Amniotic stem cell (primary cell): ENCODE measurements at regions not wholly inside any gene's neighbourhood (a gene's known extent, or its start where the extent isn't known, plus 50 kb on each side); places are given as distances from the start of the nearest gene placed in this dataset.

Source experiments
- DNase-seq: peaks from one replicate; lab custom pipeline; 2025; lab: John Stamatoyannopoulos, UW

DNA sequence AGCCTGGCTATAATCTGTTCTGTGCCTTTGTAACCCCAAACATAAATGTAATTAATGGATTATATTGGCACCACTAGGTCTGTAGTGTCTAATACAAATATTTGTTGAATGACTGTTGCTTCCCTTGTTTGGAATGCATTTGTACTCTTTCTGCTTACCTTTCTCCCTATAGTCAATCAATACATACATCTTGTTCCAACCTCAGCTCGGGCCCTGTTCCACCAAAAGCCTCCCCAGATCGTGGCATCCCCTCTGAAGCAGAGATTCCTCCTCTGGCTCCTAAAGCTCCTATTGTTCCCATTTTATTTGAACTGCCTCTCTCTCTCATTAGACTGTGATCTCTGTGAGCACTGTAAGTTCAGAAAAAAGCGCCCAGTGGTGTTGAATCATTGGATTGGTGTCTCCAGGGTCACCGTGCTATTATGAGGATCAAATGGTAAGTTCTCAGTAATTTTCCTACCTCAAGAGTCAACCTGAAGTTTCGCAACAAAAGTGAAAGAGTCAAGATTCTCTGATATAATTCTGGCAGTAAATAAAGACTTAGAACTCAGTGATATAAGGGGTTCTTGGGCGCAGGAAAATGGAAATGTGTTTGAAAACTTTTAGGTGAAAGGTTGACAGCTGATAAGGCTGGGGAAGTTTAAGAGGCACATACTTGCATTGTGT lies 151.5 kb downstream of the KLF5 start:
- DNase-seq = no peak

DNA sequence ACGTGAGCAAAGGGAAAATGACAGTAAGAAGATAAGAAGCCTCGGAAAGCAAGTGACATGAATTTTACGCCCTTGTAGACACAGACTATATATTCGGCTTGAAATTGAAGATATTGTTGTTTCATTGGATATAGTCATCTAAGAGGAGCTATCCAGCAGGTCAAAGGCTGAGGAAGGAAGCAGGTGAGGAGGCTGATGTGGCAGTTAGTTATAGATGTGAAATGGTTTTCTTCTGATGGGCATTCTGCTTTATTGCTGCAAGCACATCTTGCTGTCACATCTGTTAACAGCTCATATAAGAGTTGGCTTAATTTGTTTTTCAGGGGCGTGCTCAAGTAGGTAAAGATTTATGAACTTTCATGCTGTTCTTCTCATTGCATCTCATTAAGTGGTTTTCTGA lies 146.1 kb downstream of the KLF5 start:
- DNase-seq = no peak

DNA sequence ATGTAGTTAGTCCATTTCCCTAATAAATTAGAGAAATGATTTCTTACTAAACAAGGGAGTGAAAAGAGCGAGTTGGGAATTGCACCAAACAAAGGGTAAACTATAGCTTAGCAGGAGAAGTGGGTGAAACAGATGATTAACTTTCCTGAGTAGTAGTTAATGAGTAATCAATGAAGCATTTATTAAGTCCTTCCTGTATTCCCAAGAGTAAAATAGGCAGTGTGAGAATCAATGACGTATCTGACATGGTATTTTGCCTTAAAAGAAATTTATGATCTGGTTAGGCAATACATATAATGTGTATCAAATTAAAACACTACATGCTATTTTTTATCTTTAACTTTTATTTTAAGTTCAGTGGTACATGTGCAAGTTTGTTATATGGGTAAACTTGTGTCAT lies 142.8 kb downstream of the KLF5 start:
- no peak for DNase-seq

DNA sequence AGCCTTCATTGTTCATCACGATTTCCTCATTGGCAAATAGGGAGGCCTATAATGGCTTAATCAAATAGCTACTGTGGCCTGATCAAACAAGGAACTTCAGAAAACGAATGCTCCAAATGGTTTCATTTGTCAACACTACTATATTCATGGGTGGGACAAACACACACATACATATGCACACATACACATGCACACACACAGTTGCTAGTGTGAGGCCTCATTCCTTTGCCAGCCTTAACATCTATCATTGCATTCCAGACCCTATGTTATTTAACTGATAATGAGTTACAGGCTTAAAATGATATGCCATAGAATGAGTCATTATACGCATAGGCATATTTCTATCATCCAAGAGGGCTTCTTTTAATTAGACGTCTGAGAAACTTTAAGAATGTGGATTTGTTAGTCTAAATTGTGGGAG lies 140.2 kb downstream of the KLF5 start:
- DNase-seq = no peak

DNA sequence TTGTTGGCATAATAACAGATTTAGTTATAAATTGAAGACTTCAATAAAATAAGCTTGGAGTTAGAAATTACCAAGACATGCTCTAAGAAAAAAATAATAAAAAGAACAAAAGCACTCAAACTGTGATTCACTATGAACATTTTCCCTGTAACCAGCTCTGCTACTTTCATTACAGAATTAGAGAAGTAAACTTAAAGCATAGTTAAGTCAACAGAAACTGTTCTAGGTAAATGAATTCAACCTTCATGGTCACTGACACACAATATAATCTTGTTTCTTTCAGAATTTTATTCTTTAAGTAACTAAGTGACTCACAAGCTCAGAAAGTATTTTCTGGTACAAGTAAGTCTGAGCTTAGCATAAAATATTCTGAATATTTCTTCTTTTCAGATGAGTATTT lies 136.3 kb downstream of the KLF5 start:
- DNase-seq = no peak

DNA sequence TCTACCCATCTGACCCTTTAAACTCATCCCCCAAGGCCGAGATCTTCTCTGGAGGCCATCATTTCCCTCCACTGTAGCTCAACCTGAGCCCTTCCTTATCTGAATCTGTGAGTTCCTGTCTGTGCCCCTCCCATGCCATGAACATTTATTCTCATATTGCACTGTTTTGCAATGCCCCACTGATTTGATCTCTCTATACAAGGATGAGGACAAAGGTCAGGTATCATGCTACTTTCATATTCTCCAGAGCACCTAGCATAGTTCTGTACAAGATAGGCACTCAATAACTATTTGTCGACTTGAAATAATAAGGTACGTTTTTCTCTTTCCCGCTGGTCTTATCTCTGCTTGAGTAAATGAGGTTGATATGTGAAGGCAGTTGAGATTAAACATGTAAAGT lies 135.5 kb downstream of the KLF5 start:
- DNase-seq = no peak

DNA sequence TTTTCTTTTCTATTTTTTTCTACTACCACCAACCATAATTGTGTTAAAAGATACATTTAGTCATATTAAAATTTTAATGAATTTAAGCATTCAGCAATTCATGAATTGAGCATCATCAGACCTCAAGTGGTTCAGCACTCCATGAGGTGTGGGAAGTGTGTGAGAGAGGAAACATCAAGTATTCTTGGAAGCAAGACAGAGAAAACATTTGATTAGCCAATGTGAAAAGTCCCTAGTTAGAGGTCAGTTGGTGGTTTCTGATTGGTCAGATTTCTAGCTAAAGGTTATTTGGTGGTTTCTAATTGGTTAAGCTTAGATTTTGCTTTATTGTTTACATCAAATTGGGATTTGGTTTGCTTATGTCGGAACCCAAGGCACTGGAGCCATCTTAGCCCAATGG lies 134.7 kb downstream of the KLF5 start:
- no peak for DNase-seq

DNA sequence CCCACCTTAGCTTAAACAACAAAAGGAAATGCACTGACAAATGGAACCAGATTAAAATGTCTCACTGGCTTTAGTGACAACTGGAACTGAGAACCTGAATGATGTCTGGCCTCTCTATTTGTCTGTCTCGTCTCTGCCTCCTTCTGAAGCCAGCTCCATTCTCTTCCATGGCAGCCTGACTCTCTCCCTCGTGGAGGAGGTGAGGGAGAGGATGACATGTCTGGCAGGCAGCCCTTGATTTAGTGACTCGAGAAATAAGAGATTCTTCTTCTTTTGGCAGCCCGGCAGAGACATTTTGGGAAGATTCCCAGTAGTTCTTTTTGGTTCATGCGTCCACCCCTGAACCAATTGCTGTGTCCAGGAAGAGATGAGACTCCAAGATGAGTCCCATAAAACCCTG lies 131.7 kb downstream of the KLF5 start:
- DNase-seq = no peak

DNA sequence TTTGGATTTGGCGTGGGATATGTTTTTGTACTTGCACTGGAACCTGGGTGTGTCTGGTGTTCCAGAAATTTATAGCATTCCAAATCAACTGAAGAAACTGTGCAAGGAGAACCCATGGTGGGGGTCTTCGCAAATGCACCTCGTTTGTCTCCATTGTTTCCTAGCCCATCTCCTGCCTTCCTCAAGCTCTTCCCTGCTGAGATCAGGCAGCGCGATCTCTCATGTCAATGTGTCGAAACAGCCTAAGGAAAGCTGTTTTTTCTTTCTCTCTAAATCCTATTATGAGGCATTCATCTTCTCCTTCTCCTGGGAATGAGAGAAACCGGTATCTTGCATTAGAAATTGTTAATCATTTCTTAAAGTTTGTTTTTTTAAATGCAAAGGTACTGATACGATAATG lies 131.0 kb downstream of the KLF5 start:
- DNase-seq = no peak

DNA sequence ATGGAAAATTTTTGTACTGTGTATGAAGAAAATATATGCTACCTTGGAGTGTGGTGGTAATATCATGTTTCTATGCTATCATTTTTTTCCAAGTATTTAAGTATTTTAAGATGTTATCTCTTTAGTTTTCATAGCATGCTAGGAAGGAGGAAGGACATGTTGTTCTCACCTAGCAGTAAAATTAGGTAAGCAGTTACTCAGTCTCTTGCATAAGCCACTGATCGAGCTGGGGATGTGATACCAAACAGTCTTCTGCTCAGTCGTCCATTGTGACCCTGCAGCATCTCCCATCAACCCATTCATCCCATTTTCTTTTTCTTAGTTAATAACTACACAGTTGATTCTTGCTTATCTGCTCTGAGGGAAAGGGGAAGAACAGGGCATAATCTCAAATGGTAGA lies 130.6 kb downstream of the KLF5 start:
- DNase-seq = no peak

DNA sequence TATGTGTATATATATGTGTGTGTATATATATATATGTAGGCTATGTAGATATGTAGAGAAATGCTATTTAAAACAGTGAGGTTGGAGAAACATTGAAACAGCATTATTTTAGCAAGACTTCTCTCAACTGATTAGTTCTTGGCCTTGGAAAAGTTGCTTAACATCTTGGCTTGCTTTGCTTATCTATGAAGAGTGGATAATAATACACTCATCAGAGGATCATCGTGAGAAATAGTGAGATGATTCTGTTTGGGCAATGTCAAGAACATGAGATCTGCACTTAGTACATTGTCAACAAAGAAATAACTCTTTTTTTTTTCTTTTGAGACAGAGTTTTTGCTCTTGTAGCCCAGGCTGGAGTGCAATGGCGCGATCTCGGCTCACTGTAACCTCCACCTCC lies 128.3 kb downstream of the KLF5 start:
- no peak for DNase-seq

DNA sequence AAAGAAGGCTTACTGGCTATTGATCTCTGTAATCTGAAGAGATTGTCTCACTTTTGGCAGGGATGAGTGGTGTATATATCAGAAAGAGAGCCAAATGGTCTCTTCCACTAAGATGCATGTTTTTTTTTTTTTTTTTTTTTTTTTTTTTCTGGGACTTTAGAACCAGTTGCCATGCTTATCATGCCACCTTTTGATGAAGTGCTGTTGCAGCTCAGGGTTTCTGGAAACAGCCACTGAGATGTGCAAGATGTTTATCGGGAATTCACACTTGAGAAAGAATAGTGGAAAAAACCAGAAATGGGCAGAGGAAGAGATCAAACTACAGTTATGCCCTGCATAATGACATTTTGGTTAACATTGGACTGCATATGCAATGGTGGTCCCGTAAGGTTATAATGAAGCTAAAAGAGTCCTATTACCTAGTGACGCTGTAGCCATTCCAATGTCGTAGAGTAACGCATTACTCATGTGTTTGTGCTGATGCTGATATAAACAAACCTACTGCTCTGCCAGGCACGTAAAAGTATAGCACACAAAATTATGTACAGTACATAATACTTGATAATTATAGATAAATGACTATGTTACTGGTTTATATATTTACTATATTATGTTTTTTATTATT lies 121.0 kb downstream of the KLF5 start:
- DNase-seq = no peak

DNA sequence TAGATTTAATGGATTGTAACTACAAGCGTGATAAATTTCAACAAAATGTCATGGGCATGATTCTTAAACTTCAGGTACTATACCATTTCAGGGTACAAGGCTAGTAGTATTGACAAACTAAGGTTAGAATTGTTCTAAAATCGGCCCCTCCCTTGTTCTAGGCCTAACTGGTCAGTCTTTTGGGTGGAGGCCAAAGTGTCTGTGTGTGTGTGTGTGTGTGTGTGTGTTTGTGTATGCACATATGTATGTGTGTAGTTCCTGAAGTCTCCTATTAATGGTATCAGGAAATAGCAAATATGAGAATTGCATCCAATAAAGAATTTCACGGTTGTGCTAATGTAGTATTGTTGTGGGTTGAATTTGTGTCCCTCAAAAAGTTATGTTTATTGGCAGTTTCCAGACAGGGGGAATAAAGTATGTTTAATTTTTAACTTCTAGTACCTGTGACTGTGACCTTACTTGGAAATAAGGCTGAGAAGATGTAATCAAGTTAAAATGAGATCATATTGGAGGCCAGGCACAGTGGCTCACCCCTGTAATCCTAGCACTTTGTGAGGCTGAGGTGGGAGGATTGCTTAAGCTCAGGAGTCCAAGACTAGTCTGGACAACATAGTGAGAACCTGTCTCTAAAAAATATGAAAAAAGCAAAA lies 119.2 kb downstream of the KLF5 start:
- no peak for DNase-seq

DNA sequence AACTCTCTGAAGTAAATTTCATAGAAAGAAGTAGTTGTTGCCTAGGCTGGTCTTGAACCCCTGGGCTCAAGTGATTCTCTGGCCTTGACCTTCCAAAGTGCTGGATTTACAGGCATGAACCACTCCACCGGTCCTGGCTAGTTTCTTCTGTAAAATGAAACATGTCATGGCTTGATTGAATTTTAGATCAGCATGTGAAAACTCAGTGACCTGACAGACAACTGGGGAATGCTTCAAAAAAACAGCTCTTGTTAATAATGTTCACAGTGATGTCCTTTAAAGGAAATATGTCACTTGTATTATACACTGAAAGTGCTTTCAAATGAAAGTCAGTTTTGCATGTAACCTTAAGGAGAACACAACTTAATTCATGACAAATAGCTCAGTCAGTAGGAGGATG lies 118.2 kb downstream of the KLF5 start:
- DNase-seq = no peak

DNA sequence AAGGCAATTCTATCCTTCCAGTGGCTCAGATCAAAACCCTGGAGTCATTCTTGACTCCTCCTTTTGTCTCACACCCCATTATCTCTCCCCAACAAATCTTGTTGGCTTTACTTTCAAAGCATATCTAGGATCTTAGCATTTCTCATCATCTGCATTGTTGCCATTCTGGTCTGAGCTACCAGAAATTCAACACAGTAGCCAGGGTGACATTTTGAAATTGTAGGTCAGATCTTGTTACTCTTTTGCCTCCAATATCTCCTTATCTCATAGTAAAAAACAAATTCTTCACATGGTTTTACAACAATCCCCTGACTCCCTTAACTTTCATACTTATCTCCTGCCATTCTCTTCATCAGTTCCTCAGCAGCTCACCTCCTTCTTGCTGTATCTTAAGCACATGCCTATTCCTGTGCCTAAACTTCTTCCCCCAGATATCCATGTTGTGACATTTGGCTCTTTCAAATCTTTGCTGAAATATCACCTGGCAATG lies 115.8 kb downstream of the KLF5 start:
- no peak for DNase-seq

DNA sequence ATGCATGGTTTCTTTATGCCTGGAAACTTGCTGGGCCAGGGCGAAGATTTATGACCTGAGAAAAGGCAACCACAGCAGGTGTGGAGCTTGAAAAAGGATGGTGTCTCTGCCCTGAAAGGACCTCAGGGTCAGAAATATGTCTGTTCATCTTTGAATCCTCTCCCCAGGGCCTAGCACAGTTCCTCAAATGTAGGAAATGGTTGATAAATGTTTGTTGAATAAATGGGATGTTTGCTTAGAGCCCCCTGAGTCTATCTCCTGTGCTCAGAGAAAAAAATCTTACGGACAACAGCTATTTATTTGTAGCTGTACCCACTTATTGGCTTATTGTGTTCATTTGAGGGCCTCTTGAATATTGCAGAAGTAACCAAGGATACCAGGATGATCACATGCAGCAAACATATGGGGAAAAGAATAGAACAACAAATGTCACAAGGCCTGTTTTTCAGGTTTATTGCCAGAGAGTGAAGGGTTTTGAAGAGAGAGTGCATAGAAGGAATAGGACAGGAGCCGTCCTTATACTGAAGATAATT lies 114.5 kb downstream of the KLF5 start:
- DNase-seq = no peak

DNA sequence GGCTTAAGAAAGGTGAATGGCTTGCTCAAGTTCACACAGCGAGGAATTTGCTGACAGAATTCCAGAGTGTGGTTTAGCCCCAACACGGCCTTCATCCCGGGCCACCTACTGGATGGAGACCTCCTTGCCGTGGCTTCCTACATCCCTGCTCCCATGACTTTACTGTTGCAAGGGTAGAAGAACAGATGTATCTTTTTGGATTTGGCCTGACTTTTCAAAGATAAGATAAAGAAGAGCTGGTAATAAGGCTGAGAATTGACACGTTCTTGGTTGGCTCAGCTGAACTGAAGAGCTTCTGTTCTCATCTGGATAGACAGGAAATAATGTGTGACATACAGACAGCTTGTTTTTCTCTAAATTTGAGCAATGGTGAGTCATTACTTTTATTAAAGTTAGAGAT lies 113.1 kb downstream of the KLF5 start:
- no peak for DNase-seq

DNA sequence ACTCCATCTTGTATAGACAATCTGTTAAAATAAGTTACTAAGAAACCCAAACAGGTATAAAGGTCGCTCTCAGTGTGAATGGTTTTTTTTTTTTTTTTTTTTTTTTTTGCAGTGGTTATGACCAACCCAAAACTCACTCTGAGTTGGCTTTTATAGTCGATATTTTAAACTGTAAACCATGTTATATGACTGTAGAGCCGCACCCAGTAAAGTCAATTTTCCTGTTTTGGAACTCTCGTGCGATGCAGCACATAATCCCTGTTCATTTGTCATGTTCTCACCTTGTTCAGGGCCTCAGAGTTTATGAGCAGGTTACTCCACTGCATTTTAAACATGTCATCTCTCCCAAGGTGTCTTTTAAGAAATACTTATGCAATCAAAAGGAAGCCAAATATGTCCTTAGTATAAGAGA lies 112.5 kb downstream of the KLF5 start:
- DNase-seq = no peak

DNA sequence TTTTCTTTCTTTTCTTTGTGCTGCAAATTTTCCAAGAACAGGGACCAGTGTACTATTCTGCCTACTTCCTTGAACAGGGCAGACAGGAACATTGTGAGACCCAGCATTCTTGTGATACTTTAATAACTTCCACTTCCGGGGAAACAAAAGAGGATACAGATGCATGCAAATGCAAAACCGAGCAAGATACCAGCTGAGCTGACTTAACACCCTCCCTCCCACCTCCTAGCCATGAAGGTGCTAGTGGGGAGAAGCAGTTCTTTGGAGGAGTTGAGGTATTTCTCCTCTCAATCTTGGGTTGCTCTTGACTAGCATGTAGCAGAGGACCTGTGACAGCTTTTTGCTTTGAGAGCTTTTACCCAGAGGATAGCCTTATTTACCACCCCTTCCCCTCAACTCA lies 111.2 kb downstream of the KLF5 start:
- no peak for DNase-seq

DNA sequence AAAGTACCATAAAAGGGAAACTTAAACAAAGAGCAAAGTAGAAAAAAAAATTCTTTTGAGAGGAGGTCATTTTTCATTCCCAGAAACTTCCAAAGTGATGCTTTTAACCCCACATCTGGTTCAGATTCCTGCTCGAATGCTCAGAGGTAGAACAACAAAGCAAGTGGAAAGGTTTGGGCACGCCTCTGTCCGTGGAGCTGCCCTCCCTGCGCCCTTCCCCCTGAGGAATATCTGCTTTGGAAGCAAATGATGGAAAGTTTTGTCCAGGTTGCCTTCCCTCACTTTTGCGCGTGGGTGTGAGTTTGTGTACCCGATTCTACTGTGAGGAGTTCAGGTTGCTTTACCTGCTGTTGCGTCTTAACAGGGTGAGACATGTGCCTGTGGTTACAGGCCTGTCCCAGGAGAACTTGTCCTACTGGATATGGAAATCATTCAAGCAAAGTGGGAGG lies 110.2 kb downstream of the KLF5 start:
- no peak for DNase-seq

DNA sequence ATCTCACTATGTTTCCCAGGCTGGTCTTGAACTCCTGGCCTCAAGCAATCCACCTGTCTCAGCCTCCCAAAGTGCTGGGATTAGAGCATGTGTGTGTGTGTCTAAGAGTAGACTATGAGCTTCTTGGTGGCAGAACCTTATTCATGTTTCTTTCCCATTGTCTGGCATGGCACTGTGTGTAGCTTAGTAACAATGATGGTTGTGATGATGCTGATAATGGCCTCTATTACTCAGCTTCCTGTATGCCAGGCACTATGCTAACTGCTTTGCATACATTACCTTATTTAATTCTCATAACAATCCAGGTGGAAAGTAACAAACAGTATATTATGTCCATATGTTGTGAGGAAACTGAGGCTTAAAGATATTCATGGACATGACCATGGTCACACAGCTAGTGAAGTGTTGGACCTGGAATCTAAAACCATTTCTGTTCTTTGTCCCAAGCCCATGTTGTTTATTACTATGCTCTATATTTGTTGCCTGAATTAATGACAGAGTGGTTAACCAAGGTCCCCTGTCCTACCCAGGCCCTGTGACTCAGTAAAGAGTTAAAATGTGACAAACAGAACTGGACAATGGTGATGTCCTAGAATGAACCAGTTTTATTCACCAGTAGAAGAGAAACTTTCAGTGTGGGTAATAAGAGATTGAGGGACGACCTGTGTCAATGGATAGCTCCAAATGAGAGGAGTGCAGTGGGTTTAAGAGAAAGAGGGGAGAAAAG lies 109.6 kb downstream of the KLF5 start:
- DNase-seq = no peak

DNA sequence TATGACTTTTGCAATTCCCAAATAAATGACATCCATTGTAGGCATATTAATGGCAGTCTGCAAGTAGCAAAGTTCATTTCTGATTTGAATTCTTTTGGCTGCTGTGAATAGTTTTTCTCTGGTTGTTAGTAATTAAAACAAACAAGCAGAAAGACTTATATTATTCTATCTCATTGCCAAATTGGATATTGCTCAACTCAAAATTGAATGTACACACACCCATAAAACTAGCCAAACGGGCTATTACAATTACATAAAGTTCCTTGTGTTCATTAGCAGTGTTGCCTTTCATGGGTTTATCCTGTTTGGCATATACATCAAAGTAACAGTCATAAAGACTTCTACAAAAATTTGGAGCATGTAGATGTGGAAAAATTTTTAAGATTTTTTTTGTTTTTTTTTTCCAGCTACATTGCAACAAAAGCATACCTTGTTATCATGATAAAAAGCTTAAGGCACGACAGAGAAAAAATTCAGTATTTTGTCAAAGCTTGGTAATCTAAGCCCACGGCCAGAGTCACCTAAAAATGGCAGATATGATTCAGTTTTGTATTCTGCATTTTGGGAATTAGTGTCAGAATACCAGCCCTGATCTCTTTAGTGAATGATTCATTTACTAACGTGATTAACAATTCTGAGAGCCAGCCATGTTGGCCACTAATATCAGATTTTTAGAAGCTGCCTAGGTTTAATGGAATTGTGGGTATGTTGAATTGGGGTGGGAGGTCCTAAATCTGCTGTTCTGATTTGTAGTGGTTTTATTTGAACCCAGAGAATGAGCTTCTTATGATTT lies 108.4 kb downstream of the KLF5 start:
- no peak for DNase-seq
